ENCODE measurements at regions not wholly inside any gene's neighbourhood (a gene's known extent, or its start where the extent isn't known, plus 50 kb on each side); places are given as distances from the start of the nearest gene placed in this dataset.

DNA sequence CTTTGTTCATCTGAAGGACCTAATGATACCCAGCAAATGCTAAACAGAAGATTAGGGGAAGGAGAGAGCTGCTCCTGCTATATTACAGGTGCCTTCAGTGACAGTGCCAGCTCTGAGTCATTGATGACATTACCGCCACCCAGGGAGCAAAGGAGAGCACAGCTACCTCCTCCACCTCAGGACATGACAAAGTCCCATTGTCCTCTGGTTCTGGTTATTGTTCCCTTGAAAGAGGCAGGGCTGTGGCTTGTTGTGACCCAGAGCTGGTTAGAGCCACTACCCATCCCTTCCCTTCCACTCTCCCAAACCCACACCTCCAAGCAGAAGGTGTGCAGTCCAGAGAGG is 363.5 kb upstream of the DUSP10 start:
- intact Hi-C loops (cut with micrococcal nuclease): no loop called here
- H3K36me3 Mint-ChIP-seq: no peaks in the 10 kb centered on the region
- H3K27ac ChIP-seq (ENCODE audit: low read depth, low read length): no peak overlapping the region
- DNase-seq: no peak
- H3K27me3 Mint-ChIP-seq: peaks cover 1 to 4% of the 10 kb centered on the region in 2 donors
- H3K4me3 Mint-ChIP-seq: no peak overlapping the region
- H3K27ac Mint-ChIP-seq: no peak overlapping the region
- ChIA-PET CTCF (ENCODE audit: partially characterized antibody) (interaction anchor here (3.3 to 15.6 kb wide), 2 partner anchors 9 to 344 kb away, joined by 22 to 370 read pairs; no protein-coding TSS in a partner anchor), POLR2A (ENCODE audit: partially characterized antibody) (no interaction called here)
- H3K4me1 ChIP-seq (ENCODE audit: insufficient read depth, low read length): no peaks in the 10 kb centered on the region
- no peaks in the 10 kb centered on the region for H3K9me3 ChIP-seq (ENCODE audit: control insufficient read depth in 1 of 2, low read length in 2 of 2)
- H3K9me3 Mint-ChIP-seq: no peaks in the 10 kb centered on the region
- no peaks in the 10 kb centered on the region for H3K4me1 Mint-ChIP-seq
- H3K36me3 ChIP-seq (ENCODE audit: insufficient read depth, low read length): no peaks in the 10 kb centered on the region
- no peaks in the 10 kb centered on the region for H3K27me3 ChIP-seq (ENCODE audit: insufficient read depth, low read length)
- H3K4me3 ChIP-seq (ENCODE audit: low read length in 2 of 2): no peak overlapping the region

DNA sequence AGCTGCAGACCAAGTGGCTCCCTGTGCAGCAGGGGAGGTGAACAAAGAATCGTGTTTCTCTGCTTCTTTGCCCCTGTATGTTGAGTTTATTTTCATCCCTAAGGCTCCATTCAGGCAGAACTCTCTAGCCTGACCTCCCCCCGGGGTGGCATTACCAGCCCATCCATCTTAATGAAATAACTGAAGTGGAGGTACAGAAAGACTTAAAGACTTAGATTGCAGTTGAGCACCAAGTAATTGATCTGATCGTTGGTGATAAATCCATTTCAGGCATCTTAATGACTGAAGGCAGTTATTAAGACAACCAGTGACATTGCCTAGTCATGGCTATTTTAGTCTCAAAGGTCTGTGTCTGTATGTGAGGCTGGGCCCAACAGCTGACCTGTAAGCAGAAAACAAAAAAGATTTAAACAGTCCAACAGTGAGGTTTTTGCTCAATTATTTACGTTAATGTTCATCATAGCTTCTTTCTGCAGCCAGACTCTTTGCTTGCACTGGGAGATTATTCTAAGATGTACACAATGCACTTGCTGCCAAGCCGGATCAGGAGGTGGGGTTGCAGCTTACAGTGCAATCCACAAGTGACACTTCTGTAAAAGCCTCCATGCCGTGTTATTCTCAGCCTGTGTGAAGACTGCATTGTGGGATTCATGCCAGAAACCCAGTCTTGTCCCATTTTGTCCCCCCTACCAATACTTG is 363.0 kb upstream of the DUSP10 start:
- H3K4me3 ChIP-seq (ENCODE audit: low read length in 2 of 2): no peak overlapping the region
- intact Hi-C loops (cut with micrococcal nuclease): no loop called here
- Mint-ChIP-seq H3K4me1 (no peaks in the 10 kb centered on the region), H3K36me3 (no peaks in the 10 kb centered on the region), H3K9me3 (no peaks in the 10 kb centered on the region), H3K4me3 (no peak overlapping the region), H3K27me3 (peaks cover 1 to 4% of the 10 kb centered on the region in 2 donors), H3K27ac (peak overlapping the region in 1 of 7 donors; percentile 14)
- no peak for DNase-seq
- no peaks in the 10 kb centered on the region for H3K4me1 ChIP-seq (ENCODE audit: insufficient read depth, low read length)
- H3K27me3 ChIP-seq (ENCODE audit: insufficient read depth, low read length): no peaks in the 10 kb centered on the region
- POLR2A ChIA-PET (ENCODE audit: partially characterized antibody): no interaction called here
- no peak overlapping the region for H3K27ac ChIP-seq (ENCODE audit: low read depth, low read length)
- CTCF ChIA-PET (ENCODE audit: partially characterized antibody): interaction anchor here (0.9 to 15.6 kb wide), 3 partner anchors 9 to 345 kb away, joined by 3 to 370 read pairs (median 22); no protein-coding TSS in a partner anchor
- no peaks in the 10 kb centered on the region for H3K9me3 ChIP-seq (ENCODE audit: control insufficient read depth in 1 of 2, low read length in 2 of 2)
- H3K36me3 ChIP-seq (ENCODE audit: insufficient read depth, low read length): no peaks in the 10 kb centered on the region

DNA sequence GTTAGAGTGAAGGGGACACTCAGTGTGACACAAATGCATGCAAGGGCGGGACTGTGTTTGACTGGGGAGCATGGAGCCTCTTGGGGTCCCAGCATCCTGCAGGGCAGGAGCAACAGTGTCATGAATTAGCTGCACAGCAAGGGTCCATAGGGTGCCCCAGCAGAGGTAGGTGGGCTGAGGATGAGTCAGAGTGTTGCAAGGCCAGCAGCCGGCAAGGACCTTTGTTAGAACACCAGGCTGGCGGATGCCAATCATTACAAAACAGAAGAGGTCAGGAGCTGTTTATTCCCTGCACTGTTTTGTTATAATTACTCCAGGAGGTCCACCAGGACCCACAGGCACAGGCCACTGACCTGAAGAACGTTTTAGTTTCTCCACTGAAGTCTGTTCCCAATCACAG is 362.2 kb upstream of the DUSP10 start:
- H3K27ac Mint-ChIP-seq: no peak overlapping the region
- no peaks in the 10 kb centered on the region for H3K4me1 Mint-ChIP-seq
- intact Hi-C loops (cut with micrococcal nuclease): no loop called here

DNA sequence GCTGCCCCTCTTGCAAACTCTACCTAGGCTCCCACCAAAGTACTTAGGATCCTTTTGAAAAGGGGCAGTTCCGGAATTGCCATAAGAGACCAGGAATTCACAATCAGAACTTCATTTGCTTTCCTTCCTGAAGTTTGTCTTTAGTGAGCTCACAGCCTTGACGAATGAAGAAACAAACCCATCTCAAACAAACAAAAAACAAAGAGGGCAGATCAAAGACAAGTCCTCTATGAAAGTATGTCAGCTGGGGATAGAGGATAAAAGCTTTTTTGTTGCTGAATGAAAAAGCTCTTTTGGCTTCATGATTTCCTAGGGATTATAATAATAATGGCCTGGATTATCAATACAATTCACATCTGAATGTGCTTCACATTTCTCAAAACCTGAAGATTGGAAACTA is 357.9 kb upstream of the DUSP10 start:
- Mint-ChIP-seq H3K4me1 (no peaks in the 10 kb centered on the region), H3K4me3 (no peak overlapping the region), H3K27me3 (peaks cover 1 to 3% of the 10 kb centered on the region in 2 donors), H3K36me3 (no peaks in the 10 kb centered on the region), H3K9me3 (no peaks in the 10 kb centered on the region), H3K27ac (no peak overlapping the region)
- intact Hi-C loops (cut with micrococcal nuclease): loop anchor here (10.0 kb wide), 1 partner anchor 535 kb away; no protein-coding TSS in a partner anchor
- CTCF ChIA-PET (ENCODE audit: partially characterized antibody): interaction anchor here (0.9 to 15.6 kb wide), 4 partner anchors 8 to 365 kb away, joined by 4 to 370 read pairs (median 7); no protein-coding TSS in a partner anchor
- POLR2A ChIA-PET (ENCODE audit: partially characterized antibody): interaction anchor here (0.9 kb wide), 1 partner anchor 355 kb away, joined by 3 read pairs; no protein-coding TSS in a partner anchor
- Histone ChIP-seq H3K9me3 (ENCODE audit: control insufficient read depth in 1 of 2, low read length in 2 of 2) (no peaks in the 10 kb centered on the region), H3K4me1 (ENCODE audit: insufficient read depth, low read length) (no peaks in the 10 kb centered on the region), H3K27ac (ENCODE audit: low read depth, low read length) (no peak overlapping the region), H3K27me3 (ENCODE audit: insufficient read depth, low read length) (no peaks in the 10 kb centered on the region), H3K4me3 (ENCODE audit: low read length in 2 of 2) (no peak overlapping the region), H3K36me3 (ENCODE audit: insufficient read depth, low read length) (no peaks in the 10 kb centered on the region)
- no peak for DNase-seq

More for the DNA sequence above, 362.2 kb upstream of the DUSP10 start:
- Histone ChIP-seq H3K9me3 (ENCODE audit: control insufficient read depth in 1 of 2, low read length in 2 of 2) (no peaks in the 10 kb centered on the region), H3K4me1 (ENCODE audit: insufficient read depth, low read length) (no peaks in the 10 kb centered on the region), H3K4me3 (ENCODE audit: low read length in 2 of 2) (no peak overlapping the region), H3K27me3 (ENCODE audit: insufficient read depth, low read length) (no peaks in the 10 kb centered on the region), H3K27ac (ENCODE audit: low read depth, low read length) (no peak overlapping the region), H3K36me3 (ENCODE audit: insufficient read depth, low read length) (no peaks in the 10 kb centered on the region)
- ChIA-PET CTCF (ENCODE audit: partially characterized antibody) (interaction anchor here (0.9 to 15.6 kb wide), 3 partner anchors 8 to 345 kb away, joined by 3 to 370 read pairs (median 22); no protein-coding TSS in a partner anchor), POLR2A (ENCODE audit: partially characterized antibody) (no interaction called here)
- DNase-seq: no peak
- peaks cover 1 to 4% of the 10 kb centered on the region in 2 donors for H3K27me3 Mint-ChIP-seq
- H3K36me3 Mint-ChIP-seq: no peaks in the 10 kb centered on the region
- H3K9me3 Mint-ChIP-seq: no peaks in the 10 kb centered on the region
- no peak overlapping the region for H3K4me3 Mint-ChIP-seq

DNA sequence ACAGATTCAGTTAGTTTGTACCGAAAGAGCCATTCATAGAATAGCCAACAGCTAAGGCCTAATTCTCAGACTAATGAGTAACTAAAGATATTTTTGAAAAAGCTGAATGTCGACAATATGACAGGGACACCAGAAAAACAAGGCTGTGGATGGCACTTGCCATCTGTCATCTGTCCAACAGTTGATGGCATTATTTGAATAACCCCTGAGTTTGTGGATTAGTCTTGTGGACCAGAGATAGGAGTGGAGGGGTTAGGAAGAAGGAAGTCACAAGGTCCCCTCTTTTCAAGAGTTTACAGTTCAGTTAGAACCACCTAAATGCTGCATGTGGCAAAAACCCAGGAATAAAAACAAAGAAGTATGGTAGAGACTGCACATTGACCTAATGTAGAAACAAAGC is 356.5 kb upstream of the DUSP10 start:
- ChIA-PET POLR2A (ENCODE audit: partially characterized antibody) (interaction anchor here (2.1 kb wide), 1 partner anchor 357 kb away, joined by 6 read pairs; no protein-coding TSS in a partner anchor), CTCF (ENCODE audit: partially characterized antibody) (interaction anchor here (1.1 to 15.6 kb wide), 2 partner anchors 17 to 351 kb away, joined by 3 to 370 read pairs; no protein-coding TSS in a partner anchor)
- no peaks in the 10 kb centered on the region for H3K9me3 ChIP-seq (ENCODE audit: control insufficient read depth in 1 of 2, low read length in 2 of 2)
- Mint-ChIP-seq H3K4me1 (no peaks in the 10 kb centered on the region), H3K27me3 (peaks cover 1 to 3% of the 10 kb centered on the region in 2 donors), H3K9me3 (no peaks in the 10 kb centered on the region), H3K27ac (no peak overlapping the region), H3K4me3 (no peak overlapping the region), H3K36me3 (no peaks in the 10 kb centered on the region)
- DNase-seq: no peak
- intact Hi-C loops (cut with micrococcal nuclease): loop anchor here (10.0 kb wide), 1 partner anchor 536 kb away; no protein-coding TSS in a partner anchor
- H3K36me3 ChIP-seq (ENCODE audit: insufficient read depth, low read length): no peaks in the 10 kb centered on the region
- H3K4me1 ChIP-seq (ENCODE audit: insufficient read depth, low read length): no peaks in the 10 kb centered on the region
- no peak overlapping the region for H3K27ac ChIP-seq (ENCODE audit: low read depth, low read length)
- H3K27me3 ChIP-seq (ENCODE audit: insufficient read depth, low read length): no peaks in the 10 kb centered on the region
- H3K4me3 ChIP-seq (ENCODE audit: low read length in 2 of 2): no peak overlapping the region

DNA sequence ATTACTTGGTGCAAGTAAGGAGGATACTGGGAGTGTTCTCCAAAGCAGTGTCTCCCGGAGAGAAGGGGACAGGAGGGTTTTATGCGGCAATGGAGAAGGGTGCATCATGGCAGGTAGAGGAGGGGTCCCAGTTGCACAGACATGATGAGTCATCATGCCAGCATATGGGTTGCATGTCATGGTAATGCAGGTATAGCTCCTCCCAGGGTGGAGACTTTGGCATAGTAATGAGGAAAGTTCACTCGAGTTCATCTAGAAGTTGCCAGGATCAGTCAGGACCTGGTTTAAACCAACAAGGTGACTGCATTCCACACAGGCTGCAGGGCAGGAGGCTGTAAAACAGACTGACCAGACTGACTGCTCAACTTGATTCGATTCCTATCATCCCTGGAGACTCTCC is 355.7 kb upstream of the DUSP10 start:
- intact Hi-C loops (cut with micrococcal nuclease): loop anchor here (2.0 to 10.0 kb wide), 2 partner anchors 537 to 619 kb away; no protein-coding TSS in a partner anchor
- Mint-ChIP-seq H3K9me3 (no peaks in the 10 kb centered on the region), H3K36me3 (no peaks in the 10 kb centered on the region), H3K4me3 (no peak overlapping the region), H3K27ac (no peak overlapping the region), H3K4me1 (no peaks in the 10 kb centered on the region), H3K27me3 (peaks cover 1 to 3% of the 10 kb centered on the region in 2 donors)
- Histone ChIP-seq H3K27me3 (ENCODE audit: insufficient read depth, low read length) (no peaks in the 10 kb centered on the region), H3K27ac (ENCODE audit: low read depth, low read length) (no peak overlapping the region), H3K36me3 (ENCODE audit: insufficient read depth, low read length) (no peaks in the 10 kb centered on the region), H3K4me3 (ENCODE audit: low read length in 2 of 2) (no peak overlapping the region), H3K9me3 (ENCODE audit: control insufficient read depth in 1 of 2, low read length in 2 of 2) (no peaks in the 10 kb centered on the region), H3K4me1 (ENCODE audit: insufficient read depth, low read length) (no peaks in the 10 kb centered on the region)
- DNase-seq: no peak
- ChIA-PET CTCF (ENCODE audit: partially characterized antibody) (interaction anchor here (1.1 to 15.6 kb wide), 8 partner anchors 8 to 537 kb away, joined by 3 to 370 read pairs (median 11); no protein-coding TSS in a partner anchor), POLR2A (ENCODE audit: partially characterized antibody) (interaction anchor here (2.1 kb wide), 1 partner anchor 358 kb away, joined by 6 read pairs; no protein-coding TSS in a partner anchor)

DNA sequence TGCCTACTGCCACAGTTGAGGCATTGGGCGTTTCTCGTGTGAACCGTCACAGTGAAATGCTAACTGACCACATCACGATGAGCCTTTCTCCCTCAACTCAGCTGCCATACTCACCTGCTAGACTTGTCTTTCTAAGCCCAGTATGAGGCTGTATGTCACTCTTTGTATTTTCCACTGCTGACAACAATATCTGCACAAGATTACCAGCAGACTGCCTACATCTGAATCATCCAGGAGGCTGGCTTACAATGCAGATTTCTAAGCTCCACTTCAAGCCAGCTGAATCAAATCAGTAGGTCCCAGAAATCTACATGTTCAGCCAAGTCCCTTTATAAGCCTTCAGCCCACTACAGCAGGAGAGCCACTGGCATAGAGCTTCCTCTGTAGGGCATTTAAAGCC is 355.0 kb upstream of the DUSP10 start:
- no peaks in the 10 kb centered on the region for H3K4me1 ChIP-seq (ENCODE audit: insufficient read depth, low read length)
- intact Hi-C loops (cut with micrococcal nuclease): loop anchor here (1.0 to 10.0 kb wide), 3 partner anchors 358 to 618 kb away; no protein-coding TSS in a partner anchor
- Mint-ChIP-seq H3K27me3 (peaks cover 0 to 1% of the 10 kb centered on the region in 2 donors), H3K9me3 (no peaks in the 10 kb centered on the region), H3K4me1 (no peaks in the 10 kb centered on the region), H3K4me3 (no peak overlapping the region), H3K27ac (no peak overlapping the region), H3K36me3 (no peaks in the 10 kb centered on the region)
- ChIA-PET POLR2A (ENCODE audit: partially characterized antibody) (interaction anchor here (2.1 kb wide), 1 partner anchor 358 kb away, joined by 6 read pairs; no protein-coding TSS in a partner anchor), CTCF (ENCODE audit: partially characterized antibody) (interaction anchor here (0.9 to 15.6 kb wide), 9 partner anchors 9 to 538 kb away, joined by 3 to 370 read pairs (median 7); no protein-coding TSS in a partner anchor)
- H3K36me3 ChIP-seq (ENCODE audit: insufficient read depth, low read length): no peaks in the 10 kb centered on the region
- H3K27me3 ChIP-seq (ENCODE audit: insufficient read depth, low read length): no peaks in the 10 kb centered on the region
- H3K27ac ChIP-seq (ENCODE audit: low read depth, low read length): no peak overlapping the region
- no peaks in the 10 kb centered on the region for H3K9me3 ChIP-seq (ENCODE audit: control insufficient read depth in 1 of 2, low read length in 2 of 2)
- H3K4me3 ChIP-seq (ENCODE audit: low read length in 2 of 2): no peak overlapping the region
- DNase-seq: no peak
